D721Med (cell line): ENCODE measurements at regions not wholly inside any gene's neighbourhood (a gene's known extent, or its start where the extent isn't known, plus 50 kb on each side); places are given as distances from the start of the nearest gene placed in this dataset.

Experiments used
- DNase-seq: peaks from one replicate; pipeline ENCODE4 v3.0.0; 2011; ENCODE audit warnings: low spot score; ENCODE audit not compliant: insufficient read length
- FAIRE-seq: peaks from 2 replicates; lab custom pipeline; 2011; peaks lifted over from hg19 to GRCh38; lab: Jason Lieb, UNC
- TF ChIP-seq, protein P1 (sequence below): IDR thresholded peaks from 2 replicates; pipeline ENCODE4 v1.5.1; 2012; ENCODE audit warnings: mild to moderate bottlenecking, control low read depth; ENCODE audit not compliant: insufficient read depth; ENCODE audit errors: missing control alignments

DNA sequence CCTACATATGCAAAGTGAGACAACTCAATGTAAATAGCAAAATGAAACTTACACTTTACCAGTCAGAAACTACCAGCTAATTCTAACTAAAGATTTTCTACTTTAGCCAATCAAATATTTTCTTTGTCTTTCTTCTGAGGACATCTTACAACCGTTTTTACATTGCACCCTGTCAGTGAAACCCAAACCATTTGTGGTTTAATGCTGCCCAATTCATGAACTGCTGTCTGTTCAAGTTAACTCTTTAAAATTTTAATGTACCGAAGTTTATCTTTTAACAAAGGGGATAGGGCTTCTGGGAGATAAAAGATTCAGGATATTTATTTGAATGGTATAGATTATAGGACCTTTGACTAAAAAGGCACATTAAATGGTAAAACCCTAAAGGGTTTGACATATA is 121.3 kb upstream of the HDDC2 start:
- FAIRE-seq: no peak
- TF ChIP-seq, protein P1, sequence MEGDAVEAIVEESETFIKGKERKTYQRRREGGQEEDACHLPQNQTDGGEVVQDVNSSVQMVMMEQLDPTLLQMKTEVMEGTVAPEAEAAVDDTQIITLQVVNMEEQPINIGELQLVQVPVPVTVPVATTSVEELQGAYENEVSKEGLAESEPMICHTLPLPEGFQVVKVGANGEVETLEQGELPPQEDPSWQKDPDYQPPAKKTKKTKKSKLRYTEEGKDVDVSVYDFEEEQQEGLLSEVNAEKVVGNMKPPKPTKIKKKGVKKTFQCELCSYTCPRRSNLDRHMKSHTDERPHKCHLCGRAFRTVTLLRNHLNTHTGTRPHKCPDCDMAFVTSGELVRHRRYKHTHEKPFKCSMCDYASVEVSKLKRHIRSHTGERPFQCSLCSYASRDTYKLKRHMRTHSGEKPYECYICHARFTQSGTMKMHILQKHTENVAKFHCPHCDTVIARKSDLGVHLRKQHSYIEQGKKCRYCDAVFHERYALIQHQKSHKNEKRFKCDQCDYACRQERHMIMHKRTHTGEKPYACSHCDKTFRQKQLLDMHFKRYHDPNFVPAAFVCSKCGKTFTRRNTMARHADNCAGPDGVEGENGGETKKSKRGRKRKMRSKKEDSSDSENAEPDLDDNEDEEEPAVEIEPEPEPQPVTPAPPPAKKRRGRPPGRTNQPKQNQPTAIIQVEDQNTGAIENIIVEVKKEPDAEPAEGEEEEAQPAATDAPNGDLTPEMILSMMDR: no peak
- DNase-seq: no peak

DNA sequence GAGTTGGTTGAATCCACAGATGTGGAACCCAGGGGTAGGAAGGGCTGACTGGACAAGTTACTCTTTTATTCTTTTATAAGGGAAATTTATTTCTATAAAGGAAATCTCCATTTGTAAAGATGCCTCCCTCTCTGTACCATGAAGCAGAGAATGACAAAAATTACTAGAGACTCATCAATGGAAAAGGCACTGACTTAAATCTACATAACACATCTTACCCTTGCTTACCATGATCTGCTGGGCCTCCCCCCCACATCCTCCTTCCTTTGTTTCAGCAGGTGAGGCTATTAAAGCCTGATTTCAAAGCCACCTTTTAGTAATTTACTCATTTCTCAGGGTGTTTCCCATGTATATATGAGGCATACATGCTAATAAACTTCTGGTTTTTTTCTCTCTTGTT is 130.2 kb upstream of the HDDC2 start:
- FAIRE-seq: no peak
- TF ChIP-seq, protein P1: no peak

DNA sequence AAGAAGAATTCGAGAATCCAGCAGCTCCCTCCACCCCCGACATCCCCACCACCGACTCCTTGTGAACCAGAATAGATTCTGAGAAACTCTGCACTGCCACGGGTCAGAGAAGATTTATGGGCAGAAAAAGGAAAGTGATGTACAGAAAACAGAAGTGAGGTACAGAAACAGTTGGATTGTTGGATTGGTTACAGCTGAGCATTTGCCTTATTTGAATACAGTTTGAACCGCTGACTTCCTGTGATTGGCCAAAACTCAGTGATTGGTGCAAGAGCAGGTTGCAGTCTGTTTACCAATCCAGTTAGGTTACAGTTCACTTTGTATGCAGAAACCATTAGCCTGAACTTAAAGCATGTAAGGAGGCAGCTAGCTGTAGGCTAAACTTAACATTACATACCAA is 131.2 kb upstream of the HDDC2 start:
- FAIRE-seq (no peak), DNase-seq (no peak)
- TF ChIP-seq, protein P1: no peak

More for the DNA sequence above, 130.2 kb upstream of the HDDC2 start:
- DNase-seq: no peak

DNA sequence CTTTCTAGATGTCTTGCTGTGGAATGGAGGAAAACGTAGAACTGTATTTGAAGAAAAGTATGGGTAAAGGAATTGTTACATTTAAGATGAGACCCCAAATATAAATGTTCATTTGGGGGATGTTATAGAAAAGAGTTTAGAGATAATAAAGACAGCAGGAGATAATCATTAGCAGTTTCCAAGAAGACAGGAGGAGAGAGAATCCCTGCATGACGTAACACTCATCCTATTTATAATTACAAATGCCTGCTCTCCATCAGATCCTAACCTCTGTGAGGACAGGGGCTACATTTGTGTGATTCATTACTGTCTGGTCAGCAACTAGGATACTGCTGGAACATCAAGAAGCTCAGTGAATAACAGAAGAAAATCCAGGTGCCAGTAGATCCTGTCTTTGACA is 133.0 kb upstream of the HDDC2 start:
- no peak for DNase-seq
- FAIRE-seq: no peak
- TF ChIP-seq, protein P1: no peak

DNA sequence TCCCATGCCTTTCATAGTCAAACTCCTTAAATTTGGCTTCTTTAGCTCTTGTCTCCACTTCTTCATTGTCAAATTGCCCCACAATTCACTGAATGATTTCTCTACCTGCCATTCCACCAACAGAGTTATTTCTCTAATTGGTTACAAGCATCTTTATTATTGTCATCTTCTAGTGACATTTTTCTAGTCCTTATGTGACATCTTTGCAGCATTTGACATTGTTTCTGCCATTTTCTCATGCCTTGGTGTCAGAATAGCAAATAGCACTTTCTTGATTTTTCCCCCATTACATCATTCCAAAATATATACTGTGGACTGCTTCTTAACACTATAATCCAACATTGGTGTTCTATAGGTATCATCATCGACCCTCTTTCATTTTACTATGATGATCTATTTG is 137.7 kb upstream of the HDDC2 start:
- FAIRE-seq (no peak), DNase-seq (no peak)
- TF ChIP-seq, protein P1: no peak

DNA sequence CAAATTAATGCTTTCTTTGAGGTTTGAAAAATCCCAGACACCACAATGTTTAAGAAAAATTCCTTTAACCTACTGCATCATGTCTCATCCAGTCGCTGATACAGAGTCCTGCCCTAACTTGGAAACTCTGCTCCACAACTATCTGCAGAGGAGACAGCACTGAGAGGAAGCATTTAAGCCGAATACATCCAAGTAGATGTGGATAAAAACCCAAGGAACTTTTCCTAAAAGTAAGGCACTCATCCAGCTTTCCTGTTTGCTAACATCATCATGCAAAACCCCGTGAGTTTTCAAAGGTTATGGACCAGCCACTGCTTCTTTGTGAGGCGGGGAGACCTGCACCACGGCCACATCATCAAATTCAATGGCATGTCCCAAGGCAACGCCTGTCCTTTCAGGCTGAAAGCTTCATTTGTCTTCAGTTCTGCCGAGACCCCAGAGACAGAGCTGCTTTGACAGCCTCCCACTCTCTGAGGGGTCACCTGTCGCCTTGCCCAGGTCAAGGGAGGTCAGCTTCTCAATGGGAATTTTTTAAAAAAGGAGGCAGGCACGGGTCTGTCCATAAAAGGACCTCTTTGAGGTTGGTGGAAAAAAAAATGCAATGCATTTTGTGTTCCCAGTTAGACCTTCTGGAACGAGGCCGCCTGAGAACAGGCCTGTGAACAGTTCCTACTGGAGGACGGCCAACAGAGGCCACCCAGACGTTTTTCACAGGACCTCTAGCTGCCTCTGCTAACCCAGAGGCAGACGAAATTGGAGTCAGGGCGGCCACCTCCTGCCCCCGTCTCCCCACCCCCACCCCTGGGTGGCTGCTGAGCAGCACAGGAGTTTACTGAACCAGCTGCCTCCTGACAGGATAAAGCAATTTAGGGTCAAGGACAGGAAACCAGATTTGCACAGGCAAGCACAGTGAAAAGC is 142.5 kb upstream of the HDDC2 start:
- FAIRE-seq (no peak), DNase-seq (no peak)
- TF ChIP-seq, protein P1: no peak

DNA sequence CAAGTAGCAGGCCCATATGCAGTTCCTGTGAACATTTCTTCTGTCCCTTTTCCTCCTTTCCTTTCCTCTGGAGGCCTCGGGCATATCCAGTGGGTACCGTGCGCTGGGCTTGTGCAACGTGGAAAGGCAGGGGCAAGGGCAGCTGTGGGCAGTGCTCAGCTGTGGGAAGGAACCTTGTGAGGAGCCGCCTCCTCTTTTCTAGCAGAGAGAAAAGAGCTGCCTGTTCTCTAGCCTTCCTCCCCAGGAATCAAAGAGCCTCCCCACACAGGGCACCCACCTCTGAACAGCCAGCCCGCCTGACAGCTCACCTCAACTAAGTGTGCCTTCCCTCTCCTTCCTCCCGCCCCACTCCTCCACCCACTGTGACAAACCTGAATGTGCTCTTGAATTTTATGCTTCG is 143.3 kb upstream of the HDDC2 start:
- DNase-seq: no peak
- TF ChIP-seq, protein P1: no peak
- no peak for FAIRE-seq
